ENCODE measurements at regions not wholly inside any gene's neighbourhood (a gene's known extent, or its start where the extent isn't known, plus 50 kb on each side); places are given as distances from the start of the nearest gene placed in this dataset.

DNA sequence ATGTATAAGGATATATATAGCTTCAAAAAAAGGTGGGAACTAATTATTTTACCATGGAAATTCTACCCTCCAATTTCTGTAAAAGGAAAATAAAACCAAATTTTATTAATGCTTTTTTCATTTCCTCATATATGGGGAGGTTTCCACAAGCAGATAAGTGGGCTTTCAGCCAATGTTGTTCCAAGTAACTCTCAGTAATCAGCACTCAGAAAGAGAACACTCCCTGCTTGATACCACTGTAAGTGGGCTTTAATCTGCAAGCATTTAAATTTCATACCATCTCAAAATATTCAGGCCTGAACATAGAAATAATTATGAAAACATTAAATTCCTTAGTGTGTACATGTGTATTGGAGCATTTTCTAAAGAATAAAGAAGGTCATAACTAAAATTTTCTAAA, 827.6 kb downstream of the C12orf50 start:
- TF ChIP-seq, protein P1, sequence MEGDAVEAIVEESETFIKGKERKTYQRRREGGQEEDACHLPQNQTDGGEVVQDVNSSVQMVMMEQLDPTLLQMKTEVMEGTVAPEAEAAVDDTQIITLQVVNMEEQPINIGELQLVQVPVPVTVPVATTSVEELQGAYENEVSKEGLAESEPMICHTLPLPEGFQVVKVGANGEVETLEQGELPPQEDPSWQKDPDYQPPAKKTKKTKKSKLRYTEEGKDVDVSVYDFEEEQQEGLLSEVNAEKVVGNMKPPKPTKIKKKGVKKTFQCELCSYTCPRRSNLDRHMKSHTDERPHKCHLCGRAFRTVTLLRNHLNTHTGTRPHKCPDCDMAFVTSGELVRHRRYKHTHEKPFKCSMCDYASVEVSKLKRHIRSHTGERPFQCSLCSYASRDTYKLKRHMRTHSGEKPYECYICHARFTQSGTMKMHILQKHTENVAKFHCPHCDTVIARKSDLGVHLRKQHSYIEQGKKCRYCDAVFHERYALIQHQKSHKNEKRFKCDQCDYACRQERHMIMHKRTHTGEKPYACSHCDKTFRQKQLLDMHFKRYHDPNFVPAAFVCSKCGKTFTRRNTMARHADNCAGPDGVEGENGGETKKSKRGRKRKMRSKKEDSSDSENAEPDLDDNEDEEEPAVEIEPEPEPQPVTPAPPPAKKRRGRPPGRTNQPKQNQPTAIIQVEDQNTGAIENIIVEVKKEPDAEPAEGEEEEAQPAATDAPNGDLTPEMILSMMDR (IDR thresholded peaks at IDR 0.05; ENCODE audit: poor library complexity, severe bottlenecking): no peak
- TF ChIP-seq POLR2AphosphoS5 (IDR thresholded peaks at IDR 0.05) (no peak), EP300 (conservative IDR thresholded peaks at IDR 0.05; ENCODE audit: poor library complexity, severe bottlenecking) (no peak), TAF1 (IDR thresholded peaks at IDR 0.05; ENCODE audit: low read depth) (no peak)

Data from neural cell (in vitro differentiated cells).